Body of pancreas (tissue), 4 donors: ENCODE measurements at regions not wholly inside any gene's neighbourhood (a gene's known extent, or its start where the extent isn't known, plus 50 kb on each side); places are given as distances from the start of the nearest gene placed in this dataset.

Experiments used
- CTCF ChIP-seq, 7 experiments: fragments of 450-650 bp in 4 of 7; fragments of 200-600 bp in 3 of 7; sonication (generic) in 3 of 7; IDR thresholded peaks; one replicate each; pipeline ENCODE4 v1.5.1; 2016 to 2019; ENCODE audit warnings: antibody characterized with exemption in 7 of 7
- POLR2A ChIP-seq, 3 donors: fragments of 450-650 bp; IDR thresholded peaks; one replicate each; pipeline ENCODE4 v1.6.1; 2016; ENCODE audit warnings: antibody characterized with exemption in 3 of 3, mild to moderate bottlenecking in 2 of 3

GRCh38 chr18:68505178-68505574 lies 209.7 kb downstream of the TMX3 start:
- TF ChIP-seq CTCF (IDR thresholded peaks at IDR 0.05) (no peak), POLR2A (IDR thresholded peaks at IDR 0.05) (no peak)
